HCT116 (cell line): ENCODE measurements at regions not wholly inside any gene's neighbourhood (a gene's known extent, or its start where the extent isn't known, plus 50 kb on each side); places are given as distances from the start of the nearest gene placed in this dataset.

Experiments
- ATAC-seq: fragments of 200-7000 bp; cut with Tn5 transposase; 2 replicates; pipeline ENCODE4 v1.9.1; 2020; ENCODE audit warnings: mild to moderate bottlenecking, moderate library complexity
- BruUV-seq: library from RNA; stranded (reverse); fragments of 400-500 nt; replicated peaks from 2 replicates; lab custom pipeline; 2021; lab: Mats Ljungman, UMichigan
- CTCF ChIA-PET: fragments of 300-600 bp; sonication (Branson Sonifier 250); formaldehyde crosslinking; loops from one replicate; lab custom pipeline; 2021; ENCODE audit warnings: antibody characterized with exemption; lab: Charles Lee
- POLR2A ChIA-PET: fragments of 300-600, 350-600 bp; sonication (Branson Sonifier 250); formaldehyde crosslinking; loops from one replicate; lab custom pipeline; 2021; ENCODE audit warnings: antibody characterized with exemption; lab: Charles Lee
- RAD21 ChIA-PET, 2 experiments: fragments of 300-600 bp; sonication (Branson Sonifier 250); formaldehyde crosslinking; loops; one replicate each; lab custom pipeline; 2023; ENCODE audit warnings: low total read pairs in 2 of 2; ENCODE audit not compliant: uncharacterized antibody in 2 of 2, unreplicated experiment in 2 of 2, low non-redundant PET in 1 of 2; lab: Charles Lee
- DNase-seq: peaks from one replicate; pipeline ENCODE4 v3.0.0-alpha.2; 2010; ENCODE audit warnings: low read depth, low spot score
- H2AFZ ChIP-seq: fragments of 200-600 bp; shearing (Covaris generic), sonication (generic); 2 replicates; pipeline ENCODE4 v1.6.1; 2017; ENCODE audit warnings: low read depth, mixed run types, mixed read lengths, antibody characterized with exemption, low read length; ENCODE audit not compliant: poor library complexity, severe bottlenecking
- H3K27ac ChIP-seq: 2 replicates; pipeline ENCODE4 v1.5.1; 2012; ENCODE audit warnings: low read depth, low read length
- H3K27me3 ChIP-seq: fragments of 200-600 bp; sonication (generic); 2 replicates; pipeline ENCODE4 v1.6.1; 2016; ENCODE audit warnings: mixed run types, low read length, mixed read lengths; ENCODE audit not compliant: insufficient read depth
- H3K36me3 ChIP-seq, 2 experiments: fragments of 200-500 bp in 1 of 2; fragments of 200-600 bp in 1 of 2; sonication (Bioruptor generic) in 1 of 2; sonication (generic) in 1 of 2; 2 replicates each; pipeline versions ENCODE4 v1.5.1 to v1.6.1; 2014 to 2016; ENCODE audit warnings: low read length in 2 of 2, inconsistent platforms in 1 of 2, mixed read lengths in 1 of 2, mixed run types in 1 of 2; ENCODE audit not compliant: insufficient read depth in 2 of 2, control insufficient read depth in 1 of 2
- H3K4me1 ChIP-seq, 2 experiments: fragments of 200-600 bp in 1 of 2; sonication (generic) in 1 of 2; 2 replicates each; pipeline versions ENCODE4 v1.5.1 to v1.6.1; 2012 to 2017; ENCODE audit warnings: low read length in 2 of 2, inconsistent platforms in 1 of 2, mild to moderate bottlenecking in 1 of 2, mixed read lengths in 1 of 2, mixed run types in 1 of 2, moderate library complexity in 1 of 2; ENCODE audit not compliant: insufficient read depth in 2 of 2, control insufficient read depth in 1 of 2
- H3K4me2 ChIP-seq: fragments of 200-600 bp; sonication (generic); 2 replicates; pipeline ENCODE4 v1.6.1; 2017; ENCODE audit warnings: mixed run types, low read length, mixed read lengths
- H3K4me3 ChIP-seq, 2 experiments: fragments of 200-600 bp in 1 of 2; sonication (generic) in 1 of 2; replicated peaks in 1 of 2; 2 replicates each; pipeline ENCODE4 v1.5.1; 2011 to 2016; ENCODE audit warnings: low read length in 2 of 2, control low read depth in 1 of 2, low read depth in 1 of 2, mild to moderate bottlenecking in 1 of 2, mixed read lengths in 1 of 2, mixed run types in 1 of 2
- H3K79me2 ChIP-seq: fragments of 200-600 bp; sonication (generic); 2 replicates; pipeline ENCODE4 v1.6.1; 2017; ENCODE audit warnings: mild to moderate bottlenecking, mixed run types, low read length, moderate library complexity, mixed read lengths; ENCODE audit not compliant: insufficient read depth
- H3K9ac ChIP-seq: fragments of 200-600 bp; sonication (generic); 2 replicates; pipeline ENCODE4 v1.6.1; 2016; ENCODE audit warnings: low read length, mixed read lengths
- H3K9me2 ChIP-seq: fragments of 200-600 bp; sonication (generic), shearing (Covaris generic); 2 replicates; pipeline ENCODE4 v1.6.1; 2017; ENCODE audit warnings: mixed run types, mild to moderate bottlenecking, moderate library complexity; ENCODE audit not compliant: insufficient read depth
- H3K9me3 ChIP-seq, 2 experiments: fragments of 200-500 bp in 1 of 2; fragments of 200-600 bp in 1 of 2; sonication (Bioruptor generic) in 1 of 2; sonication (generic) in 1 of 2; 2 replicates each; pipeline ENCODE4 v1.6.1; 2014 to 2017; ENCODE audit warnings: low read length in 2 of 2, mixed read lengths in 2 of 2, inconsistent platforms in 1 of 2, low read depth in 1 of 2, mild to moderate bottlenecking in 1 of 2, mixed run types in 1 of 2, moderate library complexity in 1 of 2; ENCODE audit not compliant: control insufficient read depth in 1 of 2, insufficient read depth in 1 of 2
- H4K20me1 ChIP-seq: fragments of 200-600 bp; sonication (generic), shearing (Covaris generic); 2 replicates; pipeline ENCODE4 v1.6.1; 2017; ENCODE audit warnings: mixed run types, mild to moderate bottlenecking, moderate library complexity; ENCODE audit not compliant: insufficient read depth
- CBX3 ChIP-seq: IDR thresholded peaks from 2 replicates; pipeline ENCODE4 v1.6.1; 2012; ENCODE audit warnings: low read depth
- RAD21 ChIP-seq: IDR thresholded peaks from 2 replicates; pipeline ENCODE4 v1.6.1; 2012; ENCODE audit warnings: low read depth, mild to moderate bottlenecking
- SP1 ChIP-seq: IDR thresholded peaks from 2 replicates; pipeline ENCODE4 v1.6.1; 2012; ENCODE audit warnings: low read depth
- SRF ChIP-seq: IDR thresholded peaks from 2 replicates; pipeline ENCODE4 v1.6.1; 2012; ENCODE audit warnings: low read depth
- YY1 ChIP-seq: IDR thresholded peaks from 2 replicates; pipeline ENCODE4 v1.6.1; 2011; ENCODE audit warnings: low read length, low read depth, moderate library complexity, mild to moderate bottlenecking; ENCODE audit not compliant: insufficient replicate concordance; ENCODE audit errors: extremely low read depth
- intact Hi-C: fragments of 100-400 bp; cut with micrococcal nuclease; formaldehyde crosslinking; loops from 2 replicates; pipeline ENCODE4 v1.10.0; 2022
- TF ChIP-seq, protein P1 (sequence below): IDR thresholded peaks from 2 replicates; pipeline ENCODE4 v1.6.1; 2012; ENCODE audit warnings: low read depth
- TF ChIP-seq, protein P2 (sequence below): IDR thresholded peaks from 2 replicates; pipeline ENCODE4 v1.6.1; 2012

DNA sequence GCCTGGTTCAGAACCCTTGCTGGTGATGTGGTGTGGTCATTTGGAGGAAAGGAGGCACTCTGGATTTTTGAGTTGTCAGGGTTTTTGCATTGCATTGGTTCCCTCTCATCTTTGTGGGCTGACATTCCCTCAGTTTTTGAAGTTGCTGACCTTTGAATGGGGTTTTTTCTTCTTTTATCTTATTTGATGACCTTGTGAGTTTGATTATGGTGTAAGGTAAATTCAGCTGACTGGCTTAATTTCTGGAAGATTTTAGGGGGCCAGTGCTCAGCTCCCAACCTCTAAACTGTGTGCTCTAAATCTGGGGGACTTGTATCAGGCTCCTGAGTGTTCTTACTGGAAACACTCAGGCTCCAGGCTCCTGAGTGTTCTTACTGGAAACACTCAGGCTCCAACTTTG, 225.9 kb downstream of the MEIS1 start:
- H3K9me2 ChIP-seq = no peaks in the 10 kb centered on the region
- TF ChIP-seq SP1 (no peak), SRF (no peak), CBX3 (no peak), YY1 (no peak), RAD21 (no peak)
- TF ChIP-seq, protein P1, sequence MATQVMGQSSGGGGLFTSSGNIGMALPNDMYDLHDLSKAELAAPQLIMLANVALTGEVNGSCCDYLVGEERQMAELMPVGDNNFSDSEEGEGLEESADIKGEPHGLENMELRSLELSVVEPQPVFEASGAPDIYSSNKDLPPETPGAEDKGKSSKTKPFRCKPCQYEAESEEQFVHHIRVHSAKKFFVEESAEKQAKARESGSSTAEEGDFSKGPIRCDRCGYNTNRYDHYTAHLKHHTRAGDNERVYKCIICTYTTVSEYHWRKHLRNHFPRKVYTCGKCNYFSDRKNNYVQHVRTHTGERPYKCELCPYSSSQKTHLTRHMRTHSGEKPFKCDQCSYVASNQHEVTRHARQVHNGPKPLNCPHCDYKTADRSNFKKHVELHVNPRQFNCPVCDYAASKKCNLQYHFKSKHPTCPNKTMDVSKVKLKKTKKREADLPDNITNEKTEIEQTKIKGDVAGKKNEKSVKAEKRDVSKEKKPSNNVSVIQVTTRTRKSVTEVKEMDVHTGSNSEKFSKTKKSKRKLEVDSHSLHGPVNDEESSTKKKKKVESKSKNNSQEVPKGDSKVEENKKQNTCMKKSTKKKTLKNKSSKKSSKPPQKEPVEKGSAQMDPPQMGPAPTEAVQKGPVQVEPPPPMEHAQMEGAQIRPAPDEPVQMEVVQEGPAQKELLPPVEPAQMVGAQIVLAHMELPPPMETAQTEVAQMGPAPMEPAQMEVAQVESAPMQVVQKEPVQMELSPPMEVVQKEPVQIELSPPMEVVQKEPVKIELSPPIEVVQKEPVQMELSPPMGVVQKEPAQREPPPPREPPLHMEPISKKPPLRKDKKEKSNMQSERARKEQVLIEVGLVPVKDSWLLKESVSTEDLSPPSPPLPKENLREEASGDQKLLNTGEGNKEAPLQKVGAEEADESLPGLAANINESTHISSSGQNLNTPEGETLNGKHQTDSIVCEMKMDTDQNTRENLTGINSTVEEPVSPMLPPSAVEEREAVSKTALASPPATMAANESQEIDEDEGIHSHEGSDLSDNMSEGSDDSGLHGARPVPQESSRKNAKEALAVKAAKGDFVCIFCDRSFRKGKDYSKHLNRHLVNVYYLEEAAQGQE = no peak
- TF ChIP-seq, protein P2, sequence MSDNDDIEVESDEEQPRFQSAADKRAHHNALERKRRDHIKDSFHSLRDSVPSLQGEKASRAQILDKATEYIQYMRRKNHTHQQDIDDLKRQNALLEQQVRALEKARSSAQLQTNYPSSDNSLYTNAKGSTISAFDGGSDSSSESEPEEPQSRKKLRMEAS = no peak
- BruUV-seq = no TSS peak
- intact Hi-C loops = no loop called here
- H3K27me3 ChIP-seq = no peaks in the 10 kb centered on the region
- H4K20me1 ChIP-seq = no peaks in the 10 kb centered on the region
- no peaks in the 10 kb centered on the region for H3K4me1 ChIP-seq
- POLR2A ChIA-PET = no interaction called here
- H2AFZ ChIP-seq = no peak overlapping the region
- H3K79me2 ChIP-seq = no peaks in the 10 kb centered on the region
- DNase-seq = no peak
- H3K36me3 ChIP-seq = no peaks in the 10 kb centered on the region
- ATAC-seq = no peak
- H3K9ac ChIP-seq = no peak overlapping the region
- no peak overlapping the region for H3K4me3 ChIP-seq
- H3K9me3 ChIP-seq = peaks cover 0 to 3% of the 10 kb centered on the region in 2 experiments; a peak in 1 of 4 replicates
- H3K4me2 ChIP-seq = no peak overlapping the region
- RAD21 ChIA-PET = no interaction called here
- H3K27ac ChIP-seq = no peak overlapping the region
- CTCF ChIA-PET = no interaction called here
